ENCODE measurements at regions not wholly inside any gene's neighbourhood (a gene's known extent, or its start where the extent isn't known, plus 50 kb on each side); places are given as distances from the start of the nearest gene placed in this dataset.

DNA sequence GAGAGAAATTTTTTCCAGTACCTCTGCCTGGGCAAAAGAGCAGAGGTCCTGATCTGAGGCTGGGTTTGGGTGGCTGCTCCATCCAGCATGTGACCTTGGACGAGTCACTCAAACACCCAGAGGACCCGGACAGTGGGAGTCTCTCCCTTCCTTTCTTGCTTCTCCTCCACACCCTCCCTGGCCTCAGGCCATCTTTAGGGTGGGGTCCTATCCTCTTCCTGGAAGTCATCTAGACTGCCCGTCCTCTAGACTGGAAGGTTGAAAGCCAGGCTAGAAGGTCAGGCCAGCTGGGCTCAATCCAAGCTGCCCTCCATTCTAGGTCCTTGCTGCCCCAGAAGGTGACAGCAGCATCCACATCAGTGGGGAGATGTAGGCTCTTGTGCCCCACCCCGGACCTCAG, 599.5 kb downstream of the MATN1 start:
- no peak overlapping the region for H3K4me3 ChIP-seq (ENCODE audit: low read depth, low read length)
- no peak overlapping the region for H2AFZ ChIP-seq (ENCODE audit: low read length, unreplicated experiment)
- H3K27ac ChIP-seq (ENCODE audit: low read depth, low read length) = no peak overlapping the region
- no peaks in the 10 kb centered on the region for H3K36me3 ChIP-seq (ENCODE audit: insufficient read depth, low read length)
- no peaks in the 10 kb centered on the region for H3K79me2 ChIP-seq (ENCODE audit: control insufficient read depth, insufficient read depth, low read length, unreplicated experiment)
- H3K27me3 ChIP-seq (ENCODE audit: insufficient read depth, low read length) = no peaks in the 10 kb centered on the region
- no peaks in the 10 kb centered on the region for H3K4me1 ChIP-seq (ENCODE audit: control insufficient read depth, insufficient read depth, low read length, unreplicated experiment)

DNA sequence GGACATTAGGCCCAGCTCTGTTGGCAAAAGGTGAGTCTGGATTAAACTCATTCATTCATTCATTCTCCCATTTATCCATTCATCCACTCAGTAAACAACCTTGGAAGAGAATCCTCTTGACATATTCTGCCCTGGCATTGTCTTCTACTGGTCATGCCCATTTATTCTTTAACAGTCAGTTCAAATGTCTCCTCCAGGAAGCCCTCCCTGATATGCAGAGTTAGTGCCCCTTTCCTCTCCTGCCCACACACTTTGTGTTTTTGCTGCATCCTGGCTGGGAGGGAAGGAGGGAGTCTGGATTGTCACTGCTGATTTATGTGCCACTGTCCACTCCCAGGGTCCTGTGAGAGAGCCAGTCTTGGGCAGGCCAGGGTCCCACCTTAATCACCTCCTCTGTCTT, 600.3 kb downstream of the MATN1 start:
- Histone ChIP-seq H3K27ac (ENCODE audit: low read depth, low read length) (no peak overlapping the region), H2AFZ (ENCODE audit: low read length, unreplicated experiment) (no peak overlapping the region), H3K4me1 (ENCODE audit: control insufficient read depth, insufficient read depth, low read length, unreplicated experiment) (no peaks in the 10 kb centered on the region), H3K27me3 (ENCODE audit: insufficient read depth, low read length) (no peaks in the 10 kb centered on the region), H3K4me3 (ENCODE audit: low read depth, low read length) (no peak overlapping the region), H3K79me2 (ENCODE audit: control insufficient read depth, insufficient read depth, low read length, unreplicated experiment) (no peaks in the 10 kb centered on the region), H3K36me3 (ENCODE audit: insufficient read depth, low read length) (no peaks in the 10 kb centered on the region)

DNA sequence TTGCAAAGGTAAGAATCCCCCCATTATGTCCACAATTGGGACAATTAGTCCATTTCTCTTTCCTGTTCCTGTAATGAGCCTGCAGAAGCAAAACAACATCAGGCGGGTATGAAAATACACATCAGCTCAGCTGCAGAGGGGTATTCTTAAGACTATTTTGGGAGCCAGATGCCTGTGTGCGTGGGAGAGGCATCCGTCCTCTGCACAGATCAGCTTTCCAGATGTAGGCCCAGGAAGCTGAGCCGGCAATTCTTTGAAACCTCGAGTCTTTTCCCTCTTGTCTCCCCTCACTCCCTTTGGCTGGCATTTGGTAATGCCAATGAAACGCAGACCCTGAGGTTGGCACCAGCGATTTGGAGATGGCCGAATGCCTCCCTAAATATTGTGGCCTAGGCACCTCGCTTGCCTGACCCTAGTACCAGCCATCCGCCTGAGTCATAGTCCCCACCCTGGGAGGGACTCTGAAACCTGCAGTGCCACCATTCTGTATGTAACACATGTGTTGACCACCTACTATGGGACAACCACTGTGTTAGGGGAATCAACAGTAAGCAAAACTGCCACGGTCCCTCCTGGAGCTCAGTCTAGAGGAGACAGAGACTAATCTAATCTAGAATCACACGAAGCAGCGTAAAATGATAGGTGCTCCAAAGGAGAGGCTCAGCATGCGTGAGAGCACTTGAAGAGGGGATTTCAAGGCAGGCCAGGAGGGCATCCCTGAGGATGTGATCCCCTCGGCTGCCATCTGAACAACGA, 603.0 kb downstream of the MATN1 start:
- H3K79me2 ChIP-seq (ENCODE audit: control insufficient read depth, insufficient read depth, low read length, unreplicated experiment) = no peaks in the 10 kb centered on the region
- H3K36me3 ChIP-seq (ENCODE audit: insufficient read depth, low read length) = no peaks in the 10 kb centered on the region
- no peaks in the 10 kb centered on the region for H3K4me1 ChIP-seq (ENCODE audit: control insufficient read depth, insufficient read depth, low read length, unreplicated experiment)
- no peaks in the 10 kb centered on the region for H3K27me3 ChIP-seq (ENCODE audit: insufficient read depth, low read length)
- H3K4me3 ChIP-seq (ENCODE audit: low read depth, low read length) = no peak overlapping the region
- no peak overlapping the region for H3K27ac ChIP-seq (ENCODE audit: low read depth, low read length)
- H2AFZ ChIP-seq (ENCODE audit: low read length, unreplicated experiment) = no peak overlapping the region

DNA sequence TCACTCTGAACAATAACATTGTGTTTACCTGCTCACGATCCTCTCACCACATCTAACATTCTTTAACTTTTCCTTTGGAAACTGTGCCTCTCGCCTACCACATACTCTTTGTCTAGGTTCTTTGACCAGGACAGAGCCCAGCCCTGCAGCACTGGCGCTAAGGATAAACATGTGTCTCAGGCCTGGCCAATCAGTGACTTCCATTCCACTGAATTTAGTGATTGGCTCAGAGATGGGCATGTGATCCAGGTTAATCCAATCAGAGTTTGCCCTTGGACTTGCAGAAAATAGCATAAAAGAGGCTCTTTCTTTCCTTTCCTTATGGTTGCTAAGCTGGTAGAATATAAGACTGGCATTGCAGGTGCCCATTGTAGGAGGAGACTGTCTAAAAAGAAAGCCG, 605.7 kb downstream of the MATN1 start:
- H2AFZ ChIP-seq (ENCODE audit: low read length, unreplicated experiment) = no peak overlapping the region
- H3K79me2 ChIP-seq (ENCODE audit: control insufficient read depth, insufficient read depth, low read length, unreplicated experiment) = no peaks in the 10 kb centered on the region
- no peak overlapping the region for H3K4me3 ChIP-seq (ENCODE audit: low read depth, low read length)
- no peak overlapping the region for H3K27ac ChIP-seq (ENCODE audit: low read depth, low read length)
- no peaks in the 10 kb centered on the region for H3K4me1 ChIP-seq (ENCODE audit: control insufficient read depth, insufficient read depth, low read length, unreplicated experiment)
- no peaks in the 10 kb centered on the region for H3K27me3 ChIP-seq (ENCODE audit: insufficient read depth, low read length)
- H3K36me3 ChIP-seq (ENCODE audit: insufficient read depth, low read length) = no peaks in the 10 kb centered on the region

DNA sequence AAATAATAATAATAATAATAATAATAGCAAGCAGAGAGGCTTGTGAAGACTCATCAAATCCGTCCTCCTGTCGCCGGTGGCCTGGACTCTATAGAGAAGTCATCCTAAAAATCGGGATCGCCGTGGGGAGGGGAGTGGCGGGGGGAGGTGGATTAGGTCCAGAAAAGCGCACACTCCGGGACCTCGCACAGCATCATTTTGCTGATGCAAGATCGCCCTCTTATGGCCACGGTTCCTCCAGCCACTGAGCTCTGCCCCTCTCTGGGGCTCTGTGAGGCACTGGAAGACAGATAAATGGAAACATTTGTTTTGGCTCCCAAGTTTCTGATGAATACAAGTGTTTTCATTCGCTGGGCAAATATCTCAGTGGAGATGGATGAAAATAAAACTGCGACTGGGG, 612.0 kb downstream of the MATN1 start:
- no peak overlapping the region for H3K27ac ChIP-seq (ENCODE audit: low read depth, low read length)
- H3K79me2 ChIP-seq (ENCODE audit: control insufficient read depth, insufficient read depth, low read length, unreplicated experiment) = no peaks in the 10 kb centered on the region
- no peak overlapping the region for H3K4me3 ChIP-seq (ENCODE audit: low read depth, low read length)
- H2AFZ ChIP-seq (ENCODE audit: low read length, unreplicated experiment) = no peak overlapping the region
- no peaks in the 10 kb centered on the region for H3K4me1 ChIP-seq (ENCODE audit: control insufficient read depth, insufficient read depth, low read length, unreplicated experiment)
- H3K27me3 ChIP-seq (ENCODE audit: insufficient read depth, low read length) = peaks cover 14% of the 10 kb centered on the region
- H3K36me3 ChIP-seq (ENCODE audit: insufficient read depth, low read length) = no peaks in the 10 kb centered on the region

DNA sequence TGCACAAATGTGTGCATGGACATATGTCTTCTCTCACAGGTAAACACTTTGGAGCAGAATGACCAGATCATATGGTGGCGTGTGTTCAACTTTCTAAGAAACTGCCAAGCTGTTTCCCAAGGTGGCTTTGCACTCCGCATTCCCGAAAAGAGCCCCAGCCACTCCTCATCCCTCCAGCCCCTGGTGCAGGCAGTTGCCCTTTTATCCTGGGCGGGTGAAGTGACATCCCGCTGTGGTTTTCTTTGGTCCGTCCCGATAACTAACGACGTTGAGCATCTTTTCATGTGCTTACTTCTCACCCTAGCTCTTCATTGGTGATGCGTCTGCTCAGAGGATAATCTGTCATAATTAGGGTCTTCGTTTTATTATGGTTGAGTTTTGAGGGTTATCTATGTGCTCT, 612.5 kb downstream of the MATN1 start:
- Histone ChIP-seq H3K79me2 (ENCODE audit: control insufficient read depth, insufficient read depth, low read length, unreplicated experiment) (no peaks in the 10 kb centered on the region), H2AFZ (ENCODE audit: low read length, unreplicated experiment) (no peak overlapping the region), H3K4me3 (ENCODE audit: low read depth, low read length) (no peak overlapping the region), H3K27me3 (ENCODE audit: insufficient read depth, low read length) (peaks cover 14% of the 10 kb centered on the region), H3K27ac (ENCODE audit: low read depth, low read length) (no peak overlapping the region), H3K36me3 (ENCODE audit: insufficient read depth, low read length) (no peaks in the 10 kb centered on the region), H3K4me1 (ENCODE audit: control insufficient read depth, insufficient read depth, low read length, unreplicated experiment) (no peaks in the 10 kb centered on the region)

DNA sequence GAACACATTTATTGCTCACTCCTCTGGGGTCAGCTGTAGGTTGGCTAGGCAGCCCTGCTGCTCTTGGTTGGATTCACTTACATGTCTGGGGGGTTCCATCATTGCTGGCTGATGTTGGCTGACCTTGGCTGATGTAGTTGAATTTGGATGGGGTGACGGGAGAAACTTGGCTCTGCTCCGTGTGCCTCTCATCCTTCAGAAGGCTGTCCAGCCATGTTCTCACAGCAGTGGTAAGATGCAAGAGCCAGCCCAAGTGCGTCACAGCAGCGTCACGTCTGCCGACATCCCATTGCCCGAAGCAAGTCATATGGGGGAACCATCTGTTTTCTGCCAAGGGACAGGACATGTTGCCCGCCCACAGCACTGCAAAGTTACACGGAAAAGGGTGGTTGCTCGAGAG, 613.5 kb downstream of the MATN1 start:
- Histone ChIP-seq H3K4me3 (ENCODE audit: low read depth, low read length) (no peak overlapping the region), H3K36me3 (ENCODE audit: insufficient read depth, low read length) (no peaks in the 10 kb centered on the region), H3K27ac (ENCODE audit: low read depth, low read length) (no peak overlapping the region), H3K27me3 (ENCODE audit: insufficient read depth, low read length) (peaks cover 14% of the 10 kb centered on the region), H3K4me1 (ENCODE audit: control insufficient read depth, insufficient read depth, low read length, unreplicated experiment) (no peaks in the 10 kb centered on the region), H2AFZ (ENCODE audit: low read length, unreplicated experiment) (no peak overlapping the region), H3K79me2 (ENCODE audit: control insufficient read depth, insufficient read depth, low read length, unreplicated experiment) (no peaks in the 10 kb centered on the region)

DNA sequence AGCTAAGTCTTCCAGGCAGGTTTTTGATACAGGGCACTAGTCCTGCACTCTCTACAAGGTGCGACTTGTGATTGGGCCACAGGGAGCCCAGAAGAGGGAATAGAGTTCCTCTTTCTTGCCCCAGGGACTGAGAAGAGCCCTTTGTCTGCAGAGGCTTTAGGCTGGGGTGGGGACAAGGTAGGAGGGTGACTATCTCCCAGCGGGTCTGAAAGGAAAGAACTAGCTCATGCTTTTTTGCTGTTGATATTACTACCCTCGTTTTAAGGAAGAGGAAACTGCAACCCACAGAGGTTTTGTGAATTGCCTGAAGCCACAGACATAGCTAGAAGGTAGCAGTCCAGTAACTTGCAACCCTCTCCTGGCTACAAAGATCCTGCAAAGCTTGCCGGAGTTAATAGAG, 615.2 kb downstream of the MATN1 start:
- Histone ChIP-seq H3K4me1 (ENCODE audit: control insufficient read depth, insufficient read depth, low read length, unreplicated experiment) (no peaks in the 10 kb centered on the region), H3K27ac (ENCODE audit: low read depth, low read length) (no peak overlapping the region), H2AFZ (ENCODE audit: low read length, unreplicated experiment) (no peak overlapping the region), H3K27me3 (ENCODE audit: insufficient read depth, low read length) (peaks cover 14% of the 10 kb centered on the region), H3K79me2 (ENCODE audit: control insufficient read depth, insufficient read depth, low read length, unreplicated experiment) (no peaks in the 10 kb centered on the region), H3K4me3 (ENCODE audit: low read depth, low read length) (no peak overlapping the region), H3K36me3 (ENCODE audit: insufficient read depth, low read length) (no peaks in the 10 kb centered on the region)

DNA sequence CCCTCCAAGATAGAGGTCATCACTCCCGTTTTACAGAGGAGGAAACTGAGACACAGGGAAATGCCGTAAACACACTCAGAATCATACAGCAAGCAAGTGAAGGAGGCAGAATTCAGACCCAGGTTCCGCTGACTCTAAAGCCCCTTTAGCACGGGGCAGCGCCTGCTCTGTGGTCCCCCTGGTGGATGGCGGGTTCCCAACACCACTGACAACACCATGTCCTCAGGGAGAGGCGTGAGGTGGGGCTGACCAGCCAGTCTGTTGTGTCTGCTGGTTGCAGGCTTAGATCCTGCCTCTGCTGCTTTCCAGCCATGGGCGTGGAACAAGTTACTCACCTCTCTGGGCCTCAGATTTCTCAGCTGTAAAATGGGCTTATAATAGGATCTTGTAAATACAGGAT, 617.3 kb downstream of the MATN1 start:
- no peaks in the 10 kb centered on the region for H3K79me2 ChIP-seq (ENCODE audit: control insufficient read depth, insufficient read depth, low read length, unreplicated experiment)
- peaks cover 9% of the 10 kb centered on the region for H3K27me3 ChIP-seq (ENCODE audit: insufficient read depth, low read length)
- H3K36me3 ChIP-seq (ENCODE audit: insufficient read depth, low read length) = no peaks in the 10 kb centered on the region
- H3K27ac ChIP-seq (ENCODE audit: low read depth, low read length) = no peak overlapping the region
- no peaks in the 10 kb centered on the region for H3K4me1 ChIP-seq (ENCODE audit: control insufficient read depth, insufficient read depth, low read length, unreplicated experiment)
- H3K4me3 ChIP-seq (ENCODE audit: low read depth, low read length) = no peak overlapping the region
- H2AFZ ChIP-seq (ENCODE audit: low read length, unreplicated experiment) = no peak overlapping the region

DNA sequence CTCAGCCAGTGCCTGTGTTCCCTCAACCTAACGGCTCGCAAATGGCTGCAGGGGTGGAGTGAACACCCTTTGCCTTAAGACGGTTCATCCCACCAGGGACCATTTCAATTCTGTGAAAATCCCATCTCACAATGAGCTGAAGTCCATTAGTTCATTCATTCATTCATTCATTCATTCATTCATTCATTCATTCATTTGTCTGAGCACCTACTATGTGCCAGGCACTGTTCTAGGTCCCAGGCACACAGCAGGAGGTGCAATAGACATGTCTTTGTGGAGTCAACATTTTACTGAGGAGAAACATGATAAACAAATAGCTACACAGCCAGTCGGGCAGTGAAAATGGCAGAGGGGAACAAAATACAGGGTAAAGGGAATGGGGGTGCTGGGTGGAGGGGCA, 618.8 kb downstream of the MATN1 start:
- Histone ChIP-seq H3K27ac (ENCODE audit: low read depth, low read length) (no peak overlapping the region), H2AFZ (ENCODE audit: low read length, unreplicated experiment) (no peak overlapping the region), H3K4me3 (ENCODE audit: low read depth, low read length) (no peak overlapping the region), H3K79me2 (ENCODE audit: control insufficient read depth, insufficient read depth, low read length, unreplicated experiment) (no peaks in the 10 kb centered on the region), H3K4me1 (ENCODE audit: control insufficient read depth, insufficient read depth, low read length, unreplicated experiment) (no peaks in the 10 kb centered on the region), H3K36me3 (ENCODE audit: insufficient read depth, low read length) (no peaks in the 10 kb centered on the region), H3K27me3 (ENCODE audit: insufficient read depth, low read length) (no peaks in the 10 kb centered on the region; the same call in 1 of the 2 replicates)

DNA sequence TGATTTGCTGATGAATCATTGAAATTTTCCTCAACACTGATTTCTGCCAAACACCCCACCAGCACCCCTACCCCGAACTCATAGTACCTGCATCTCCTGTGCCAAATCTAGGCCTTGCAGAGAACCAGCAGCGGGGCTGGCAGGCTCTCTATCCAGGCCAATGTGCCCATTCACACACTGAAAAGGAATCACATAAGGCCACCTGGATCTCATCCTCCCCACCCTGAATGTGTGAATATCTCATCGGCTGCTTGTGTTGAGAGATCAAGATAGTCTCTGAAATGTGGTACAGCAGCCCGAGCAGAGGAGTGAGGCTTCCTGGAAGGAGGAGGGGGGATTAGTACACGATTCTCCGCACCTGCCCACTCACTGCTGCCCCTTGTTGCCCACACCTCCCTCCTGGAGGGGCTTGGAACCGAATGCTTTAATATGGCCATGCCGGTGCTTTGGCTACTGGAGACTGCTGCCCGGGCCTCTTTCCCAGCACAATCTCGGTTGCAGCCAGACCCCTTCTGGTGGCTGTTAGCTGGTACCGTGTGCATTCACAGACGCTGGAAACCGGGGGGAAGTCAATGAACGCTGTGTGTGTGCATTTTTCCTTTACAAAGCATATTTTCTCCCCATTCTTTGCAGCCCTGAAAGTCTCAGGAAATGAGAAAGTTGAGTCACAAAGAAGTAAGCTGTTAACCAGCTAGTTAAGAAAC, 619.5 kb downstream of the MATN1 start:
- Histone ChIP-seq H3K79me2 (ENCODE audit: control insufficient read depth, insufficient read depth, low read length, unreplicated experiment) (no peaks in the 10 kb centered on the region), H2AFZ (ENCODE audit: low read length, unreplicated experiment) (no peak overlapping the region), H3K27ac (ENCODE audit: low read depth, low read length) (no peak overlapping the region), H3K36me3 (ENCODE audit: insufficient read depth, low read length) (no peaks in the 10 kb centered on the region), H3K4me3 (ENCODE audit: low read depth, low read length) (no peak overlapping the region), H3K4me1 (ENCODE audit: control insufficient read depth, insufficient read depth, low read length, unreplicated experiment) (no peaks in the 10 kb centered on the region), H3K27me3 (ENCODE audit: insufficient read depth, low read length) (no peaks in the 10 kb centered on the region; the same call in 1 of the 2 replicates)

Measured in ACC112 (cell line).